ENCODE measurements at regions not wholly inside any gene's neighbourhood (a gene's known extent, or its start where the extent isn't known, plus 50 kb on each side); places are given as distances from the start of the nearest gene placed in this dataset.
A peak's percentile ranks its signal among the peaks of the same experiment; 100 is the strongest.

DNA sequence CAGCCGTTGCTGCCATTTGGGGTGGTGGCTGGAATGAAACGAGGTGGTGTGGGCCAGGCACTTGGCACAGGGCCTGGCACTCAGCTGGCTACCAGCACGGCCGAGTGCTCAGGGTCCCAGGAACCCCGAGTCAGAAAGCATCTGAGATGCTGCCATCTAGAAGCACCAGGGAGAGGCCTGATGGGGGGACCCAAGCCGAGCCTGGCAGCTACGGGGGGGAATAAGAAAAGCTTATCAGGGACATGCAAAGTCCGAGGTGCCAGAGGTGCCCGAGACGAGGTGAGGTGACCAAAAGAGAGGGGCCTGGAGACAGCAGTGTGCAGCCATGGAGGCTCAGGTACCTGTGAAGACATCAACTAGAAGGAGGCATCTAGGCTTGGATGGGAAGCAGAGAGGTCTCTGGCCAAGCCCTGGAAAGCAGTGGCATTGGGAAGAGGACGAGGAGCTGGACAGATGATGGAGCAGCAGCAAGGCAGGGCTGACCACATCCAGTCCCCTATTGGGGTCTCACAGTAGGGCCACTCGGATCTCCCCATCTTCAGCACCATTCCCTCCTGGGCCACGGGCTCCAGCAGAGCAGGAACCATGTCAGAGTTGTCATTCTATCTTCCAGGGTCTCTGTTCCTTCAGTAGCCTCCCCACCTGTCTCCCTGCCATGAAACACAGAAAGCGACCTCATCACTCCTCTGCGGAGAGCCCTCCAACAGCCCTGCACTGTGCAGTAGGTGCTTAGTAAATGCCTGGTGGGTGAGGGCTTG lies 59.3 kb upstream of the DIO3 start:
- H3K4me3 ChIP-seq: no peak overlapping the region
- H3K27ac ChIP-seq: no peak overlapping the region
- H3K4me1 ChIP-seq: peaks cover 2% of the 10 kb centered on the region
- H3K27me3 ChIP-seq (ENCODE audit: low read depth): peaks cover 11% of the 10 kb centered on the region
- H3K9me3 ChIP-seq: peaks cover 3% of the 10 kb centered on the region
- no peaks in the 10 kb centered on the region for H3K36me3 ChIP-seq
- TF ChIP-seq, protein P1, sequence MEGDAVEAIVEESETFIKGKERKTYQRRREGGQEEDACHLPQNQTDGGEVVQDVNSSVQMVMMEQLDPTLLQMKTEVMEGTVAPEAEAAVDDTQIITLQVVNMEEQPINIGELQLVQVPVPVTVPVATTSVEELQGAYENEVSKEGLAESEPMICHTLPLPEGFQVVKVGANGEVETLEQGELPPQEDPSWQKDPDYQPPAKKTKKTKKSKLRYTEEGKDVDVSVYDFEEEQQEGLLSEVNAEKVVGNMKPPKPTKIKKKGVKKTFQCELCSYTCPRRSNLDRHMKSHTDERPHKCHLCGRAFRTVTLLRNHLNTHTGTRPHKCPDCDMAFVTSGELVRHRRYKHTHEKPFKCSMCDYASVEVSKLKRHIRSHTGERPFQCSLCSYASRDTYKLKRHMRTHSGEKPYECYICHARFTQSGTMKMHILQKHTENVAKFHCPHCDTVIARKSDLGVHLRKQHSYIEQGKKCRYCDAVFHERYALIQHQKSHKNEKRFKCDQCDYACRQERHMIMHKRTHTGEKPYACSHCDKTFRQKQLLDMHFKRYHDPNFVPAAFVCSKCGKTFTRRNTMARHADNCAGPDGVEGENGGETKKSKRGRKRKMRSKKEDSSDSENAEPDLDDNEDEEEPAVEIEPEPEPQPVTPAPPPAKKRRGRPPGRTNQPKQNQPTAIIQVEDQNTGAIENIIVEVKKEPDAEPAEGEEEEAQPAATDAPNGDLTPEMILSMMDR (IDR thresholded peaks at IDR 0.05): no peak
- intact Hi-C loops (cut with DNase I): no loop called here
- DNase-seq: no peak
- ATAC-seq: no peak

DNA sequence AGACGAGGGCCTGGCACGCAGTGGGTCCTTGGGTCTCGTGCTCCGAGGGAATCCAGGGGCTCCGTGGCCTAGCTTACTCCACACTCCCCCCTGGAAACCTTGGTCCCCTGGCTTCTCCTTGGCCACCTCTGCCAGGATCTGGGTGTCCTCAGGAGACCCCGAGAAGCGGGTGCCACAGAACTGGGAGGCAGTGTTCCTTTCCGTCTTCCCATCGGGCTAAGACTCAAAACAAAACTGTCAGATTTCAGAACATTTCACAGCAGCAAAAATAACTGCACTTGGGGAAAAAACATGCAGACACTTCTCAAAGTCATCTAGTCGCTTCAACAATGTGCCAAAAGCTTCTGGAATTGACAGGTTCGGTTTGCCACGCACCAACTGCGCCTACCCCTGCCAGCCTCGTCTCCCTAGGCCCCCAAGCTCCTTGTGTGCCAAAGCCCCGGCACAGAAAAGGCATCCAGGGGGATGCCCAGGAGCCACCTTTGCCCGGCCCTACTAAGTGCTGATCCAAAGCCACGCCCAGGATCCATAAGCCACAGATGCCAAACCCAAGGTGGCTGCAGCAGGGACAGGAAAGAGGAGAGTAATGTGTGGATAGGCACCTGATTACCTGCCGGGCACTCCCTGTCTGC lies 58.4 kb upstream of the DIO3 start:
- no peaks in the 10 kb centered on the region for H3K4me1 ChIP-seq
- intact Hi-C loops (cut with DNase I): no loop called here
- no peak overlapping the region for H3K4me3 ChIP-seq
- peak; percentile 43 for DNase-seq
- H3K27ac ChIP-seq: no peak overlapping the region
- H3K36me3 ChIP-seq: no peaks in the 10 kb centered on the region
- TF ChIP-seq, protein P1 (IDR thresholded peaks at IDR 0.05): no peak
- no peak for ATAC-seq
- H3K27me3 ChIP-seq (ENCODE audit: low read depth): peaks cover 8% of the 10 kb centered on the region
- H3K9me3 ChIP-seq: peaks cover 3% of the 10 kb centered on the region

DNA sequence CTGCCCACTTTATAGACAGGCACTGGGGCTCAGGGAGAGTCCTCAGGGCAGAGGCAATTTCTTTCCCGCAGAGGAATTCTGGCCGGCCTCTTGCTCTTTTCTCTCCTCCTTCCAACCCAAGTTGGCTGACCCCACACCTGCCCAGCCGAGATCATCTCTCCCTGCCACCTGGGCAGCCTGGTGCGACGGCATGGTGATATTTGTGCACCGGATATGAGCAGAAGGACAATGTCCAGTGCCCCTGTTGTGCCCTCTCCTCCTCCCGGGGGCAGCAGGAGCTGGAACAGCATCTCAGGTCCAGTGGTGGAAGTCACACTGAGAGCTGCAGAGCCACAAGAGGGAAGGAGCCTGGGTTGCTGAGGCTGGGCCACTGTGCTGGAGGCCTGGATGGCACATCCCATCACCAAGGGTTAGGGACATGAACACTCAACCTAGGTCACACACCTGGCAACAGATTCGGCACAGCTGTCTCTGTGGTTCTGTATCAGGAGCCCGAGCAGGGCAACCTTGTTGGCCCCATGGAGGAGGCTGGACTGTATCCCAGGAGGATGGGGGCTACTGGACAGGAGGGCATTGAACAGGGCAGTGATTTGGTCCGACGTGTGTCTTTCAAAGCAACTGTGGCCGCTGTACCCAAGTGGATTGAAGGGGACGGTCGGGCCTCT lies 57.7 kb upstream of the DIO3 start:
- DNase-seq: peak; percentile 10
- no peak for ATAC-seq
- H3K4me1 ChIP-seq: no peaks in the 10 kb centered on the region
- H3K4me3 ChIP-seq: no peak overlapping the region
- TF ChIP-seq, protein P1 (IDR thresholded peaks at IDR 0.05): no peak
- H3K27me3 ChIP-seq (ENCODE audit: low read depth): peaks cover 7% of the 10 kb centered on the region
- no peak overlapping the region for H3K27ac ChIP-seq
- intact Hi-C loops (cut with DNase I): no loop called here
- H3K9me3 ChIP-seq: peaks cover 3% of the 10 kb centered on the region
- H3K36me3 ChIP-seq: no peaks in the 10 kb centered on the region

DNA sequence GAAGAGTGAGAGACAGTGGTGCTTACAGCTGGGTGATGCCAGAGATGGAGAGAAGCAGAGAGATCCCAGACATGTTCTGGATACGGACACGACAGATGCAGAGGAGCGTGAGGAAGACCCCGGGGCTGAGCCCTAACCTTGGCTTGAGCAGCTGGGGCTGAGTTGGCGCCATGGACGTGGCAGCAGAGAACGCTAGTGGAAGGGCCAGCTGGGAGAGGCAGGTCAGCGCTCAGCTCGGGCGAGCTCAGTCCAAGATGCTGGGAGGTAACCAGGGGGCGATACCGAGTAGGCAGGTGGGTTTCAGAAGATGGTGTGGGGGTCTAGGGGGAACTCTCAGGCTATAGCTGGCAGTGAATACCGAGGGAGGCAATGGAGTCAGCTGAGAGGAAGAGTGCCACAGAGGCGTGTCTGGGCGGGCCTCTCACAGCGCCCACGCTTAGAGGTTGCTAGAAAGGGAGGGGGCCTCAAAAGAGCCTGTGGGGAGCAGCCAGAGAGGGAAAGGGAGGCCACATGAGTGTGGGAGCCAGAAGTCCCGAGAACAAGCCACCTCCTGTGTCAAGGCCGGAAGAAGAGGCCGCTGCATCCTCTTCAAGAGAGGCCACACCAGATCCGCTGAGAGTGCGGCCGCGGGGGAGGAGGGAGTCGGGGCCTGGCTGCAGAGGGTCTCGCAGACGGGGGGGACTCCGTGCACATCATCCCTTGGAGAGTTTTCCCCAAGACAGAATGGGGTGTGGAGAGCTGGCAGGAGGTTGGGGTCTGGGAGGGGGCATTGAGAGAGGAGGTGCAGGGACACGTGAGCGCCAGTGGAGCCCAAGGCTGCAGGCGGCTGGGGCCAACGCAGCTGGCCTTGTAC lies 57.0 kb upstream of the DIO3 start:
- H3K27me3 ChIP-seq (ENCODE audit: low read depth): peaks cover 7% of the 10 kb centered on the region
- no peak overlapping the region for H3K27ac ChIP-seq
- no peaks in the 10 kb centered on the region for H3K4me1 ChIP-seq
- no peaks in the 10 kb centered on the region for H3K36me3 ChIP-seq
- ATAC-seq: no peak
- intact Hi-C loops (cut with DNase I): no loop called here
- TF ChIP-seq, protein P1 (IDR thresholded peaks at IDR 0.05): no peak
- peaks cover 3% of the 10 kb centered on the region for H3K9me3 ChIP-seq
- H3K4me3 ChIP-seq: no peak overlapping the region
- peak; percentile 35 for DNase-seq

Data from lower lobe of right lung (tissue), 2 donors.